OCI-LY1 (cell line): ENCODE measurements at regions not wholly inside any gene's neighbourhood (a gene's known extent, or its start where the extent isn't known, plus 50 kb on each side); places are given as distances from the start of the nearest gene placed in this dataset.

Source experiments
- EZH2 ChIP-seq: fragments of 200-600 bp; sonication (generic), shearing (Covaris generic); IDR thresholded peaks from 2 replicates; pipeline ENCODE4 v1.8.0; 2017; ENCODE audit warnings: borderline replicate concordance, mixed run types, mild to moderate bottlenecking, antibody characterized with exemption, low read length, moderate library complexity, mixed read lengths
- TF ChIP-seq, protein P1 (sequence below): fragments of 200-600 bp; sonication (generic), shearing (Covaris generic); IDR thresholded peaks from 2 replicates; pipeline ENCODE4 v1.5.1; 2017; ENCODE audit warnings: mild to moderate bottlenecking, antibody characterized with exemption, low read length, moderate library complexity, mixed read lengths

- TF ChIP-seq, protein P1, sequence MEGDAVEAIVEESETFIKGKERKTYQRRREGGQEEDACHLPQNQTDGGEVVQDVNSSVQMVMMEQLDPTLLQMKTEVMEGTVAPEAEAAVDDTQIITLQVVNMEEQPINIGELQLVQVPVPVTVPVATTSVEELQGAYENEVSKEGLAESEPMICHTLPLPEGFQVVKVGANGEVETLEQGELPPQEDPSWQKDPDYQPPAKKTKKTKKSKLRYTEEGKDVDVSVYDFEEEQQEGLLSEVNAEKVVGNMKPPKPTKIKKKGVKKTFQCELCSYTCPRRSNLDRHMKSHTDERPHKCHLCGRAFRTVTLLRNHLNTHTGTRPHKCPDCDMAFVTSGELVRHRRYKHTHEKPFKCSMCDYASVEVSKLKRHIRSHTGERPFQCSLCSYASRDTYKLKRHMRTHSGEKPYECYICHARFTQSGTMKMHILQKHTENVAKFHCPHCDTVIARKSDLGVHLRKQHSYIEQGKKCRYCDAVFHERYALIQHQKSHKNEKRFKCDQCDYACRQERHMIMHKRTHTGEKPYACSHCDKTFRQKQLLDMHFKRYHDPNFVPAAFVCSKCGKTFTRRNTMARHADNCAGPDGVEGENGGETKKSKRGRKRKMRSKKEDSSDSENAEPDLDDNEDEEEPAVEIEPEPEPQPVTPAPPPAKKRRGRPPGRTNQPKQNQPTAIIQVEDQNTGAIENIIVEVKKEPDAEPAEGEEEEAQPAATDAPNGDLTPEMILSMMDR, result no peak
- no peak for TF ChIP-seq EZH2
Observed at GRCh38 chrX:95629737-95630136, 1054.9 kb upstream of the DIAPH2 start.
